Smooth muscle cell (in vitro differentiated cells): ENCODE measurements at regions not wholly inside any gene's neighbourhood (a gene's known extent, or its start where the extent isn't known, plus 50 kb on each side); places are given as distances from the start of the nearest gene placed in this dataset.
"Not testable (repeated sequence)": the region's sequence is repeated elsewhere in the genome, so short reads cannot be mapped to it uniquely, and the experiment has no call there.

Experiments
- DNase-seq: peaks from one replicate; lab custom pipeline; 2025; ENCODE audit not compliant: unreplicated experiment; lab: John Stamatoyannopoulos, UW
- H2AFZ ChIP-seq: fragments of 200-600 bp; sonication (generic); 2 replicates; pipeline ENCODE4 v1.6.0; 2016; ENCODE audit warnings: antibody characterized with exemption, low read depth, mild to moderate bottlenecking
- H3F3A ChIP-seq: fragments of 200-600 bp; sonication (generic); 2 replicates; pipeline ENCODE4 v1.6.0; 2017; ENCODE audit warnings: antibody characterized with exemption, low read depth
- H3K27ac ChIP-seq: fragments of 200-600 bp; sonication (generic); 2 replicates; pipeline ENCODE4 v1.5.1; 2016; ENCODE audit warnings: low read depth, mild to moderate bottlenecking
- H3K27me3 ChIP-seq: fragments of 200-600 bp; sonication (generic); 2 replicates; pipeline ENCODE4 v1.6.1; 2016; ENCODE audit warnings: low read depth, mild to moderate bottlenecking
- H3K36me3 ChIP-seq: fragments of 200-600 bp; sonication (generic); 2 replicates; pipeline ENCODE4 v1.5.1; 2016; ENCODE audit warnings: low read depth
- H3K4me1 ChIP-seq: fragments of 200-600 bp; sonication (generic); 2 replicates; pipeline ENCODE4 v1.5.1; 2016; ENCODE audit warnings: low read depth
- H3K4me2 ChIP-seq: fragments of 200-600 bp; sonication (generic); 2 replicates; pipeline ENCODE4 v1.6.0; 2016; ENCODE audit warnings: mild to moderate bottlenecking
- H3K4me3 ChIP-seq: fragments of 200-600 bp; sonication (generic); 2 replicates; pipeline ENCODE4 v1.5.1; 2016; ENCODE audit warnings: mild to moderate bottlenecking
- H3K79me2 ChIP-seq: fragments of 200-600 bp; sonication (generic); 2 replicates; pipeline ENCODE4 v1.6.0; 2016; ENCODE audit warnings: low read depth, mild to moderate bottlenecking
- H3K9ac ChIP-seq: fragments of 200-600 bp; sonication (generic); 2 replicates; pipeline ENCODE4 v1.6.0; 2016; ENCODE audit warnings: low read depth
- H3K9me3 ChIP-seq: fragments of 200-600 bp; sonication (generic); replicated peaks from 2 replicates; pipeline ENCODE4 v1.5.1; 2016; ENCODE audit warnings: low read depth
- H4K20me1 ChIP-seq: fragments of 200-600 bp; sonication (generic); 2 replicates; pipeline ENCODE4 v1.6.0; 2016; ENCODE audit warnings: low read depth
- CTCF ChIP-seq: fragments of 200-600 bp; sonication (generic); IDR thresholded peaks from 2 replicates; pipeline ENCODE4 v1.5.1; 2017; ENCODE audit warnings: borderline replicate concordance, mild to moderate bottlenecking, antibody characterized with exemption; ENCODE audit not compliant: insufficient read depth, poor library complexity, severe bottlenecking
- WGBS: methylation state at CpG from one replicate; pipeline ENCODE4 v1.1.7; 2016; ENCODE audit warnings: low lambda C conversion rate; 5-methylcytosine and 5-hydroxymethylcytosine counted together

- no peaks in the 10 kb centered on the region for H4K20me1 ChIP-seq
- H3K4me2 ChIP-seq: no peak overlapping the region
- no peak overlapping the region for H3K9ac ChIP-seq
- no peak for TF ChIP-seq CTCF
- 97% methylated on average over 1 of the region's 1 CpG for WGBS
- H3K79me2 ChIP-seq: no peaks in the 10 kb centered on the region
- H3K27ac ChIP-seq: no peak overlapping the region
- no peaks in the 10 kb centered on the region for H3F3A ChIP-seq
- no peaks in the 10 kb centered on the region for H3K36me3 ChIP-seq
- DNase-seq: no peak
- no peak overlapping the region for H3K4me3 ChIP-seq
- no peaks in the 10 kb centered on the region for H3K4me1 ChIP-seq
- H3K9me3 ChIP-seq: no peaks in the 10 kb centered on the region
- no peaks in the 10 kb centered on the region for H3K27me3 ChIP-seq
- H2AFZ ChIP-seq: no peak overlapping the region
Measured at GRCh38 chr6:141938664-141939063, 194.1 kb upstream of the GJE1 start.

- Histone ChIP-seq H3K27me3 (no peaks in the 10 kb centered on the region), H3K4me2 (no peak overlapping the region), H3K4me3 (no peak overlapping the region), H3K9ac (no peak overlapping the region), H4K20me1 (no peaks in the 10 kb centered on the region), H2AFZ (no peak overlapping the region), H3K27ac (no peak overlapping the region), H3K79me2 (no peaks in the 10 kb centered on the region), H3K36me3 (no peaks in the 10 kb centered on the region), H3K4me1 (no peaks in the 10 kb centered on the region), H3K9me3 (no peaks in the 10 kb centered on the region), H3F3A (no peaks in the 10 kb centered on the region)
- WGBS: 65% methylated on average over 3 of the region's 3 CpGs
- TF ChIP-seq CTCF: no peak
- DNase-seq: no peak
Measured at GRCh38 chr6:141932685-141933084, 200.0 kb upstream of the GJE1 start.

- not testable (repeated sequence) for H4K20me1 ChIP-seq
- WGBS: 61% methylated on average over 4 of the region's 7 CpGs
Measured at GRCh38 chr6:141926200-141926900, 206.4 kb upstream of the GJE1 start.

GRCh38 chr6:141925001-141925400, 207.7 kb upstream of the GJE1 start:
- no peak overlapping the region for H3K4me2 ChIP-seq
- no peaks in the 10 kb centered on the region for H3K79me2 ChIP-seq
- DNase-seq: no peak
- no peak overlapping the region for H2AFZ ChIP-seq
- no peak for TF ChIP-seq CTCF
- H3K27ac ChIP-seq: no peak overlapping the region
- H3K4me1 ChIP-seq: no peaks in the 10 kb centered on the region
- H3K36me3 ChIP-seq: no peaks in the 10 kb centered on the region
- no peaks in the 10 kb centered on the region for H3F3A ChIP-seq
- H3K4me3 ChIP-seq: no peak overlapping the region
- H3K9ac ChIP-seq: no peak overlapping the region
- no peaks in the 10 kb centered on the region for H4K20me1 ChIP-seq
- no peaks in the 10 kb centered on the region for H3K27me3 ChIP-seq
- no peaks in the 10 kb centered on the region for H3K9me3 ChIP-seq

More at GRCh38 chr6:141926200-141926900, 206.4 kb upstream of the GJE1 start:
- not testable (repeated sequence) for H3K27me3 ChIP-seq, H3K36me3 ChIP-seq, H3K27ac ChIP-seq, H3K4me2 ChIP-seq, H3K9me3 ChIP-seq, H3K79me2 ChIP-seq, H3K9ac ChIP-seq, DNase-seq, H3F3A ChIP-seq, H3K4me1 ChIP-seq, H2AFZ ChIP-seq, H3K4me3 ChIP-seq
